H9 (cell line): ENCODE measurements at regions not wholly inside any gene's neighbourhood (a gene's known extent, or its start where the extent isn't known, plus 50 kb on each side); places are given as distances from the start of the nearest gene placed in this dataset.

Experiments
- DNase-seq: peaks from one replicate; pipeline ENCODE4 v3.0.0-alpha.2; 2017
- H2AFZ ChIP-seq: one replicate; pipeline ENCODE4 v1.6.1; 2013; ENCODE audit warnings: mild to moderate bottlenecking, low read length, control low read depth, moderate library complexity
- H2AK5ac ChIP-seq: 2 replicates; pipeline ENCODE4 v1.6.1; 2013; ENCODE audit warnings: low read length, control low read depth, mixed read lengths; ENCODE audit not compliant: insufficient read length
- H2BK120ac ChIP-seq: one replicate; pipeline ENCODE4 v1.6.1; 2013; ENCODE audit warnings: low read depth, mild to moderate bottlenecking, low read length, control low read depth, inconsistent platforms; ENCODE audit not compliant: poor library complexity, severe bottlenecking
- H2BK12ac ChIP-seq: 2 replicates; pipeline ENCODE4 v1.6.1; 2013; ENCODE audit warnings: low read length, control low read depth, mixed read lengths, low read depth; ENCODE audit not compliant: insufficient read length
- H2BK15ac ChIP-seq: 2 replicates; pipeline ENCODE4 v1.6.1; 2013; ENCODE audit warnings: low read depth, low read length, control low read depth
- H2BK20ac ChIP-seq: one replicate; pipeline ENCODE4 v1.6.1; 2013; ENCODE audit warnings: low read depth, mild to moderate bottlenecking, low read length, control low read depth, inconsistent platforms; ENCODE audit not compliant: poor library complexity, severe bottlenecking
- H2BK5ac ChIP-seq: 2 replicates; pipeline ENCODE4 v1.6.1; 2013; ENCODE audit warnings: low read length, control low read depth, mixed read lengths; ENCODE audit not compliant: insufficient read length
- H3K14ac ChIP-seq: 2 replicates; pipeline ENCODE4 v1.6.1; 2013; ENCODE audit warnings: low read length, control low read depth; ENCODE audit not compliant: insufficient read depth
- H3K18ac ChIP-seq: 2 replicates; pipeline ENCODE4 v1.6.1; 2013; ENCODE audit warnings: low read depth, mild to moderate bottlenecking, mixed read lengths, low read length, control low read depth; ENCODE audit not compliant: insufficient read length
- H3K23ac ChIP-seq: 2 replicates; pipeline ENCODE4 v1.6.1; 2013; ENCODE audit warnings: low read length, control low read depth, mixed read lengths, low read depth; ENCODE audit not compliant: insufficient read length
- H3K23me2 ChIP-seq: 2 replicates; pipeline ENCODE4 v1.6.1; 2013; ENCODE audit warnings: low read depth, mild to moderate bottlenecking, mixed read lengths, low read length, control low read depth; ENCODE audit not compliant: insufficient read length, poor library complexity, severe bottlenecking
- H3K27ac ChIP-seq: 2 replicates; pipeline ENCODE4 v1.5.1; 2013; ENCODE audit warnings: low read length, control low read depth, mixed read lengths, low read depth; ENCODE audit not compliant: insufficient read length
- H3K27me3 ChIP-seq: 2 replicates; pipeline ENCODE4 v1.6.1; 2013; ENCODE audit warnings: low read length, control low read depth, inconsistent platforms; ENCODE audit not compliant: insufficient read depth
- H3K4ac ChIP-seq: 2 replicates; pipeline ENCODE4 v1.6.1; 2013; ENCODE audit warnings: low read depth, mild to moderate bottlenecking, control low read depth, inconsistent platforms, low read length, moderate library complexity
- H3K4me1 ChIP-seq: 2 replicates; pipeline ENCODE4 v1.6.1; 2013; ENCODE audit warnings: low read length, control low read depth, inconsistent platforms; ENCODE audit not compliant: insufficient read depth
- H3K4me2 ChIP-seq: 2 replicates; pipeline ENCODE4 v1.6.1; 2013; ENCODE audit warnings: low read length, control low read depth, mixed read lengths; ENCODE audit not compliant: insufficient read length, insufficient read depth
- H3K56ac ChIP-seq: 2 replicates; pipeline ENCODE4 v1.6.1; 2013; ENCODE audit warnings: low read depth, mild to moderate bottlenecking, mixed read lengths, low read length, control low read depth; ENCODE audit not compliant: insufficient read length
- H3K79me1 ChIP-seq: 2 replicates; pipeline ENCODE4 v1.6.1; 2013; ENCODE audit warnings: low read depth, mild to moderate bottlenecking, moderate library complexity, low read length, control low read depth, inconsistent platforms; ENCODE audit not compliant: insufficient read depth, poor library complexity, severe bottlenecking
- H3K79me2 ChIP-seq: 2 replicates; pipeline ENCODE4 v1.6.1; 2013; ENCODE audit warnings: low read length, control low read depth, inconsistent platforms; ENCODE audit not compliant: insufficient read depth
- H3K9ac ChIP-seq: 2 replicates; pipeline ENCODE4 v1.6.1; 2013; ENCODE audit warnings: low read length, control low read depth, mixed read lengths; ENCODE audit not compliant: insufficient read length; ENCODE audit errors: extremely low read depth
- H3K9me3 ChIP-seq: one replicate; pipeline ENCODE4 v1.6.1; 2013; ENCODE audit warnings: low read depth, low read length, inconsistent platforms; ENCODE audit not compliant: control insufficient read depth
- H3T11ph ChIP-seq: one replicate; pipeline ENCODE4 v1.6.1; 2013; ENCODE audit warnings: mild to moderate bottlenecking, low read length, control low read depth, inconsistent platforms
- H4K20me1 ChIP-seq: one replicate; pipeline ENCODE4 v1.6.1; 2013; ENCODE audit not compliant: control insufficient read depth, insufficient read length, insufficient read depth
- H4K5ac ChIP-seq: 2 replicates; pipeline ENCODE4 v1.6.1; 2013; ENCODE audit warnings: low read depth, mild to moderate bottlenecking, mixed read lengths, low read length, control low read depth; ENCODE audit not compliant: insufficient read length
- H4K8ac ChIP-seq: replicated peaks from 2 replicates; pipeline ENCODE4 v1.6.1; 2013; ENCODE audit warnings: low read length, control low read depth, mixed read lengths, low read depth; ENCODE audit not compliant: insufficient read length
- H4K91ac ChIP-seq: 2 replicates; pipeline ENCODE4 v1.6.1; 2013; ENCODE audit warnings: low read depth, mild to moderate bottlenecking, moderate library complexity, mixed read lengths, low read length, control low read depth; ENCODE audit not compliant: insufficient read length
- H3K27ac Mint-ChIP-seq, 3 experiments: 2 replicates in 2 of 3; 3 replicates in 1 of 3; pipeline ENCODE4 v1.8.0; 2020 to 2021; ENCODE audit warnings: mixed read lengths in 3 of 3, mild to moderate bottlenecking in 1 of 3, moderate library complexity in 1 of 3
- H3K27me3 Mint-ChIP-seq: 2 replicates; pipeline ENCODE4 v1.8.0; 2021; ENCODE audit warnings: low read depth, mild to moderate bottlenecking, moderate library complexity, mixed read lengths
- H3K36me3 Mint-ChIP-seq, 3 experiments: 2 replicates in 2 of 3; 3 replicates in 1 of 3; pipeline ENCODE4 v1.8.0; 2020 to 2021; ENCODE audit warnings: low read depth in 3 of 3, mixed read lengths in 3 of 3; ENCODE audit not compliant: insufficient read depth in 1 of 3
- H3K4me1 Mint-ChIP-seq, 2 experiments: 2 replicates each; pipeline ENCODE4 v1.8.0; 2020; ENCODE audit warnings: mixed read lengths in 2 of 2
- H3K4me3 Mint-ChIP-seq, 2 experiments: 2 replicates in 1 of 2; 3 replicates in 1 of 2; pipeline ENCODE4 v1.8.0; 2020 to 2021; ENCODE audit warnings: mild to moderate bottlenecking in 2 of 2, mixed read lengths in 2 of 2, moderate library complexity in 1 of 2
- H3K9me3 Mint-ChIP-seq, 2 experiments: 2 replicates in 1 of 2; 3 replicates in 1 of 2; pipeline ENCODE4 v1.8.0; 2020; ENCODE audit warnings: mild to moderate bottlenecking in 2 of 2, mixed read lengths in 2 of 2, moderate library complexity in 1 of 2
- WGBS: extraction: QIAGEN DNeasy Blood & Tissue Kit; methylation state at CpG from one replicate; pipeline ENCODE4 v1.1.7; 2013; ENCODE audit warnings: missing lambda C conversion rate, low lambda C conversion rate, mixed read lengths; ENCODE audit not compliant: insufficient read length; ENCODE audit errors: extremely low coverage; 5-methylcytosine and 5-hydroxymethylcytosine counted together
- TF ChIP-seq, protein P1 (sequence below): fragments of 200-600 bp; sonication (generic); conservative IDR thresholded peaks from 3 replicates; pipeline ENCODE4 v1.8.0; 2021; ENCODE audit warnings: antibody characterized with exemption, mild to moderate bottlenecking

DNA sequence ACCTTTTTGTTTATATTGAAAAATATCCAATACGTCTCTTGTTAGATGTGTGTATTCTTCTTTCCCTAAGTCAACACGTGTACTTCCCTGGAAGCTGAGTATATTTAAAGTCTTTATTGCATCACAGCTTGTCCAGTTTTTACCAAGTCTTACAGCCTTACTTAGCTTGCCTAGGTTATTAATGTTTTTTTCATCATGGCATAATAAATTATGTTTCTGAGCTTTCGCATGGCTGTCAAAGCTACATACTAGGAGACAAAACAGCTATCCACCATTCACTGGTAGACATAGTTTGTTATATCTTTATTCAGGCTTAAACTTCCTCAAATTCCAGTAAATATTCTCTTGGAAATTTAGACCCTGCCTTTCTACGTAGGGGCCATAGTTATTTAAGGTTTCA is 224.2 kb downstream of the BCHE start:
- no peak overlapping the region for H3K4me3 Mint-ChIP-seq

More for the DNA sequence above, 224.2 kb downstream of the BCHE start:
- WGBS = no CpG with 5 or more reads among the region's 4 CpGs
- H3T11ph ChIP-seq = no peak overlapping the region
- H4K8ac ChIP-seq = no peak overlapping the region
- no peak overlapping the region for H2BK15ac ChIP-seq
- no peaks in the 10 kb centered on the region for H3K79me1 ChIP-seq
- H3K4me2 ChIP-seq = no peak overlapping the region
- no peak for DNase-seq
- no peak overlapping the region for H3K56ac ChIP-seq
- Mint-ChIP-seq H3K27ac (no peak overlapping the region), H3K27me3 (no peaks in the 10 kb centered on the region), H3K4me1 (no peaks in the 10 kb centered on the region), H3K9me3 (no peaks in the 10 kb centered on the region), H3K36me3 (no peaks in the 10 kb centered on the region)
- no peak overlapping the region for H3K27ac ChIP-seq
- H3K4me1 ChIP-seq = no peaks in the 10 kb centered on the region
- no peak overlapping the region for H3K14ac ChIP-seq
- H4K20me1 ChIP-seq = no peaks in the 10 kb centered on the region
- H2AFZ ChIP-seq = no peak overlapping the region
- no peak overlapping the region for H2BK12ac ChIP-seq
- H3K23me2 ChIP-seq = no peaks in the 10 kb centered on the region
- H4K91ac ChIP-seq = no peak overlapping the region
- no peak overlapping the region for H3K4ac ChIP-seq
- H3K23ac ChIP-seq = no peak overlapping the region
- H2BK120ac ChIP-seq = no peak overlapping the region
- no peaks in the 10 kb centered on the region for H3K27me3 ChIP-seq
- no peaks in the 10 kb centered on the region for H3K9me3 ChIP-seq
- H3K79me2 ChIP-seq = no peaks in the 10 kb centered on the region
- no peak overlapping the region for H2AK5ac ChIP-seq
- no peak overlapping the region for H2BK20ac ChIP-seq
- no peak overlapping the region for H3K18ac ChIP-seq
- no peak overlapping the region for H3K9ac ChIP-seq
- H2BK5ac ChIP-seq = no peak overlapping the region
- no peak overlapping the region for H4K5ac ChIP-seq
- TF ChIP-seq, protein P1, sequence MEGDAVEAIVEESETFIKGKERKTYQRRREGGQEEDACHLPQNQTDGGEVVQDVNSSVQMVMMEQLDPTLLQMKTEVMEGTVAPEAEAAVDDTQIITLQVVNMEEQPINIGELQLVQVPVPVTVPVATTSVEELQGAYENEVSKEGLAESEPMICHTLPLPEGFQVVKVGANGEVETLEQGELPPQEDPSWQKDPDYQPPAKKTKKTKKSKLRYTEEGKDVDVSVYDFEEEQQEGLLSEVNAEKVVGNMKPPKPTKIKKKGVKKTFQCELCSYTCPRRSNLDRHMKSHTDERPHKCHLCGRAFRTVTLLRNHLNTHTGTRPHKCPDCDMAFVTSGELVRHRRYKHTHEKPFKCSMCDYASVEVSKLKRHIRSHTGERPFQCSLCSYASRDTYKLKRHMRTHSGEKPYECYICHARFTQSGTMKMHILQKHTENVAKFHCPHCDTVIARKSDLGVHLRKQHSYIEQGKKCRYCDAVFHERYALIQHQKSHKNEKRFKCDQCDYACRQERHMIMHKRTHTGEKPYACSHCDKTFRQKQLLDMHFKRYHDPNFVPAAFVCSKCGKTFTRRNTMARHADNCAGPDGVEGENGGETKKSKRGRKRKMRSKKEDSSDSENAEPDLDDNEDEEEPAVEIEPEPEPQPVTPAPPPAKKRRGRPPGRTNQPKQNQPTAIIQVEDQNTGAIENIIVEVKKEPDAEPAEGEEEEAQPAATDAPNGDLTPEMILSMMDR = no peak
